D721Med (cell line): ENCODE measurements at regions not wholly inside any gene's neighbourhood (a gene's known extent, or its start where the extent isn't known, plus 50 kb on each side); places are given as distances from the start of the nearest gene placed in this dataset.

ENCODE experiments used
- DNase-seq: peaks from one replicate; pipeline ENCODE4 v3.0.0; 2011; ENCODE audit warnings: low spot score; ENCODE audit not compliant: insufficient read length
- FAIRE-seq: peaks from 2 replicates; lab custom pipeline; 2011; peaks lifted over from hg19 to GRCh38; lab: Jason Lieb, UNC
- CTCF ChIP-seq: IDR thresholded peaks from 2 replicates; pipeline ENCODE4 v1.5.1; 2012; ENCODE audit warnings: mild to moderate bottlenecking, control low read depth; ENCODE audit not compliant: insufficient read depth; ENCODE audit errors: missing control alignments

GRCh38 chrX:45363596-45363995, 162.9 kb upstream of the DIPK2B start:
- DNase-seq: no peak
- no peak for TF ChIP-seq CTCF
- no peak for FAIRE-seq

GRCh38 chrX:45360571-45360970, 159.9 kb upstream of the DIPK2B start:
- no peak for DNase-seq
- no peak for FAIRE-seq
- TF ChIP-seq CTCF: no peak

- FAIRE-seq (no peak), DNase-seq (no peak)
- TF ChIP-seq CTCF: no peak
Observed at GRCh38 chrX:45358392-45358791, 157.7 kb upstream of the DIPK2B start.

GRCh38 chrX:45353456-45353855, 152.8 kb upstream of the DIPK2B start:
- TF ChIP-seq CTCF: no peak
- DNase-seq: no peak
- FAIRE-seq: no peak

GRCh38 chrX:45352611-45353010, 151.9 kb upstream of the DIPK2B start:
- FAIRE-seq (no peak), DNase-seq (no peak)
- TF ChIP-seq CTCF: no peak

- DNase-seq (no peak), FAIRE-seq (no peak)
- TF ChIP-seq CTCF: no peak
Observed at GRCh38 chrX:45351478-45351877, 150.8 kb upstream of the DIPK2B start.

- FAIRE-seq: no peak
- DNase-seq: no peak
- no peak for TF ChIP-seq CTCF
Observed at GRCh38 chrX:45348296-45348695, 147.6 kb upstream of the DIPK2B start.
